ENCODE measurements at regions not wholly inside any gene's neighbourhood (a gene's known extent, or its start where the extent isn't known, plus 50 kb on each side); places are given as distances from the start of the nearest gene placed in this dataset.

DNA sequence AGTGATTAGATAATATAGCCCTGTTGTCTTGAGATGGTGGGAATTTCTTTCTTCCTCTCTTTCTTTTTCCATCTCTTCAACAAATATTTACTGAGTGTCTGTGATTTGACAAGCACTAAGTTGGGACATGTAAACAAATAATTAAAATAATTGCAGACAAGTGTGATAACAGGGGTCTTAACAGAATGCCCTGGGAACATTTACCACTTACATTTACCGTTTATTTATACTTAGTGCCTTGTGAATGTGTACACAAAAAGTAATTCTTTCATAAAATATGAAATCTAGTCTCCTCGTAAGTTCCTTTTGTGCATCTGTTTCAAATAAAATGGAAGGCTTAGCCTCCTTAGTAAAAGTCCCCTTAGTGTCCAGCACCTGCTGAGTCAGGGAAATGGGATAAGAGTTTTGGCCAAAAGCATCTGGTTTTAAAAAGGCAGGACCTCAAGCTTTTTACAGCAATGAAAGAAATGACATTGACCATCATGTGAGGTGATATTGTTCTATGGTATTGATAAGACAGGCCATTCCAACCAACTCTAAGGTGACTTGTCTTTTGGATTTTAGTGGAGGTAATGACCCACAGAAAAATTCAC is 188.2 kb downstream of the HS3ST3B1 start:
- no peak overlapping the region for H3K4me3 ChIP-seq
- H3K9me3 ChIP-seq = no peaks in the 10 kb centered on the region
- no peak overlapping the region for H3K27ac ChIP-seq
- ATAC-seq (no peak), DNase-seq (no peak)
- 68% methylated on average over 2 of the region's 2 CpGs for WGBS (ENCODE audit: insufficient coverage, low coverage, low lambda C conversion rate, missing lambda C conversion rate)
- TF ChIP-seq, protein P1, sequence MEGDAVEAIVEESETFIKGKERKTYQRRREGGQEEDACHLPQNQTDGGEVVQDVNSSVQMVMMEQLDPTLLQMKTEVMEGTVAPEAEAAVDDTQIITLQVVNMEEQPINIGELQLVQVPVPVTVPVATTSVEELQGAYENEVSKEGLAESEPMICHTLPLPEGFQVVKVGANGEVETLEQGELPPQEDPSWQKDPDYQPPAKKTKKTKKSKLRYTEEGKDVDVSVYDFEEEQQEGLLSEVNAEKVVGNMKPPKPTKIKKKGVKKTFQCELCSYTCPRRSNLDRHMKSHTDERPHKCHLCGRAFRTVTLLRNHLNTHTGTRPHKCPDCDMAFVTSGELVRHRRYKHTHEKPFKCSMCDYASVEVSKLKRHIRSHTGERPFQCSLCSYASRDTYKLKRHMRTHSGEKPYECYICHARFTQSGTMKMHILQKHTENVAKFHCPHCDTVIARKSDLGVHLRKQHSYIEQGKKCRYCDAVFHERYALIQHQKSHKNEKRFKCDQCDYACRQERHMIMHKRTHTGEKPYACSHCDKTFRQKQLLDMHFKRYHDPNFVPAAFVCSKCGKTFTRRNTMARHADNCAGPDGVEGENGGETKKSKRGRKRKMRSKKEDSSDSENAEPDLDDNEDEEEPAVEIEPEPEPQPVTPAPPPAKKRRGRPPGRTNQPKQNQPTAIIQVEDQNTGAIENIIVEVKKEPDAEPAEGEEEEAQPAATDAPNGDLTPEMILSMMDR (IDR thresholded peaks at IDR 0.05) = no peak
- no peak for TF ChIP-seq POLR2A (IDR thresholded peaks at IDR 0.05)
- no peaks in the 10 kb centered on the region for H3K27me3 ChIP-seq
- no peaks in the 10 kb centered on the region for H3K4me1 ChIP-seq
- intact Hi-C loops (cut with DNase I) = no loop called here
- H3K36me3 ChIP-seq = no peaks in the 10 kb centered on the region

DNA sequence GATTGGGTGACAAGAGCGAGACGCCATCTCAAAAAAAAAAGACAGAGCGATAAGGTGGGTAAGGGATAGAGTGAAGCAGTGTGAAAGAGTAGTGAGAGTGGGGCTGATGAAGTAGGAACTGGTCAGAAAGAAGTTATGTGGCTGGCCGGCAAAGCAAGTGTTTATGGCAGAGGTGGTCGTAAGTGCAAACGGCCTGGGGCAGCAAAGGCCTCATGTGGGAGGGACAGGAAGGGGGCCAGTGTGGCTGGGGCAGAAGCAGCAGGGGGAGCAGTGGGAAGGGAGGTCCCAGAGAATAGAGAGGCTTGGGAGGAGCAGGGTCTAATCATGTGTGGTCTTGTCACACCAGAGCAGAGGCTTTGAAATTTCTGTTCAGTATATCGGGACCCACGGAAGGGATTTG is 186.2 kb downstream of the HS3ST3B1 start:
- H3K27ac ChIP-seq = no peak overlapping the region
- TF ChIP-seq, protein P1 (IDR thresholded peaks at IDR 0.05) = no peak
- no peak for TF ChIP-seq POLR2A (IDR thresholded peaks at IDR 0.05)

DNA sequence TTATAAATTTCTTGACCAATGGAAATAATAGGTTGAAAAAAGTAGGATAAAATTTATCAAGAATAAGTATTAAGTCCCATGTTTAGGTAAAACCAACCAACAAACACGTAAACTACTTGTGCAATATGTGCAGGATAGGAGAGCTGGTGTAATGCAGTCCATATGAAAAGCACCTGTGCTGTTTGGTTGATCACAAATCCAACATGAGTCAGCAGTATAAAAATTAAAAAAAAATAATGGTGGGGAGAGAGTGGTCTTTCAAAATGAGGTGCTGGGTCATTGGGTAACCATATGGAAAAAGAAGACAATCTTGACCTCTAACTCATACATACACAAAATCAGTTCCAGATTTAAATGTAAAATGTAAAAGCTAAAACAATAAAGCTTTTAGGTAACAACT is 181.8 kb downstream of the HS3ST3B1 start:
- WGBS (ENCODE audit: insufficient coverage, low coverage, low lambda C conversion rate, missing lambda C conversion rate) = 100% methylated on average over 1 of the region's 1 CpG
- DNase-seq (no peak), ATAC-seq (no peak)
- intact Hi-C loops (cut with DNase I) = no loop called here
- Histone ChIP-seq H3K27me3 (no peaks in the 10 kb centered on the region), H3K36me3 (no peaks in the 10 kb centered on the region), H3K4me3 (no peak overlapping the region), H3K9me3 (no peaks in the 10 kb centered on the region), H3K27ac (no peak overlapping the region), H3K4me1 (no peaks in the 10 kb centered on the region)
- no peak for TF ChIP-seq POLR2A (IDR thresholded peaks at IDR 0.05)
- TF ChIP-seq, protein P1 (IDR thresholded peaks at IDR 0.05) = no peak

More for the DNA sequence above, 186.2 kb downstream of the HS3ST3B1 start:
- DNase-seq = no peak
- Histone ChIP-seq H3K27me3 (no peaks in the 10 kb centered on the region), H3K36me3 (no peaks in the 10 kb centered on the region), H3K9me3 (no peaks in the 10 kb centered on the region), H3K4me3 (no peak overlapping the region), H3K4me1 (no peaks in the 10 kb centered on the region)
- intact Hi-C loops (cut with DNase I) = no loop called here
- 91% methylated on average over 7 of the region's 8 CpGs for WGBS (ENCODE audit: insufficient coverage, low coverage, low lambda C conversion rate, missing lambda C conversion rate)
- ATAC-seq = no peak

DNA sequence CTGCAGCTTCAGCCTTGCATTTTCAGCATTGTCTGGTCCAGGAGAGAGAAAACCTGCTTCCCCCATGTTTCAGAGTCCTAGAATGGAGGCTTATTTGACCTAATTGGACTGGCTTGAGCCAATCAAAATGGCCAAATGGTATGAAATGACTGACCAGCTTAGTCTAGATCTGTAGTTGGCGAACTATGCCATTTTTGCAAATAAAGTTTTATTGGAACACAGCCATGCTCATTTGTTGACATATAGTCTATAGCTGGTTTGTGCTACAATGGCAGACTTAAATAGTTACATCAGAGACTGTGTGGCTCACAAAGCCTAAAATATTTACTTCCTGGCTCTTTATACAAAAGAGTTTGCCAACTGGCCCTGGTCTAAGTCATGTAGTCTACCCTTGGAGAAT is 180.8 kb downstream of the HS3ST3B1 start:
- ATAC-seq (no peak), DNase-seq (no peak)
- Histone ChIP-seq H3K27ac (no peak overlapping the region), H3K27me3 (no peaks in the 10 kb centered on the region), H3K36me3 (no peaks in the 10 kb centered on the region), H3K4me1 (no peaks in the 10 kb centered on the region), H3K4me3 (no peak overlapping the region), H3K9me3 (no peaks in the 10 kb centered on the region)
- TF ChIP-seq, protein P1 (IDR thresholded peaks at IDR 0.05) = no peak
- no peak for TF ChIP-seq POLR2A (IDR thresholded peaks at IDR 0.05)
- intact Hi-C loops (cut with DNase I) = no loop called here
- no CpG with 5 or more reads among the region's 1 CpG for WGBS (ENCODE audit: insufficient coverage, low coverage, low lambda C conversion rate, missing lambda C conversion rate)

DNA sequence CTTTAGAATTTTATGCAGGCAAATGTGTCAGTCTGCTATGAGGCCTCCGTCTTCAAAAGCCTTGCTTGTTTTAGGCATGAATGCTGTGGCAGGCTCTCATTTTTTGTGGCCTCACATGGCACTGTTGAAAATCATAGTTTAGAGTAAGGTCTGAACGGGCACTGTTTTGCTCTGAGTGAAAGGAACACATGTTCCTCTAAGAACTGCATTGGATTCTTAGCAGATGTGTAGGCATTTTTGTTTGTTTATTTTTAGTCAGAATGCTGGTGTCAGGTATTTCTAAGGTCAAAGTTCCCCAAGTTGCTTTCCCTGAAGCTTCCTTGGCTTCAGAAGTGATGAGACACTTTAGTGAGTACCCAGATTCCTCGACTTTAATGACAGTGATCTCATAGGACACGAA is 173.7 kb downstream of the HS3ST3B1 start:
- WGBS (ENCODE audit: insufficient coverage, low coverage, low lambda C conversion rate, missing lambda C conversion rate) = 85% methylated on average over 4 of the region's 4 CpGs
- H3K4me3 ChIP-seq = no peak overlapping the region
- ATAC-seq = no peak
- H3K9me3 ChIP-seq = no peaks in the 10 kb centered on the region
- intact Hi-C loops (cut with DNase I) = no loop called here
- H3K36me3 ChIP-seq = no peaks in the 10 kb centered on the region
- DNase-seq = no peak
- no peak overlapping the region for H3K27ac ChIP-seq
- no peaks in the 10 kb centered on the region for H3K27me3 ChIP-seq
- H3K4me1 ChIP-seq = no peaks in the 10 kb centered on the region
- TF ChIP-seq POLR2A (IDR thresholded peaks at IDR 0.05) = no peak
- TF ChIP-seq, protein P1 (IDR thresholded peaks at IDR 0.05) = no peak

All from right lobe of liver (tissue), 6 donors.